Liver (tissue), 8 donors: ENCODE measurements at regions not wholly inside any gene's neighbourhood (a gene's known extent, or its start where the extent isn't known, plus 50 kb on each side); places are given as distances from the start of the nearest gene placed in this dataset.

Experiments used
- DNase-seq: peaks from one replicate; pipeline ENCODE4 v3.0.0-alpha.2; 2017; ENCODE audit warnings: low spot score
- H3K27ac ChIP-seq, 2 donors: one replicate each; pipeline ENCODE4 v1.7.0; 2013; ENCODE audit warnings: inconsistent platforms in 2 of 2, low read length in 2 of 2, control low read depth in 1 of 2, low read depth in 1 of 2, mild to moderate bottlenecking in 1 of 2
- H3K27me3 ChIP-seq, 4 donors: one replicate each; pipeline versions ENCODE4 v1.6.1 to v1.7.0; 2013; ENCODE audit warnings: low read length in 3 of 4, inconsistent platforms in 1 of 4, mild to moderate bottlenecking in 1 of 4, moderate library complexity in 1 of 4; ENCODE audit not compliant: control insufficient read depth in 4 of 4, insufficient read depth in 4 of 4
- H3K36me3 ChIP-seq, 4 donors: one replicate each; pipeline versions ENCODE4 v1.6.1 to v1.7.0; 2013; ENCODE audit warnings: low read length in 3 of 4, mild to moderate bottlenecking in 3 of 4, low read depth in 1 of 4, moderate library complexity in 1 of 4; ENCODE audit not compliant: control insufficient read depth in 4 of 4, insufficient read depth in 3 of 4
- H3K4me1 ChIP-seq, 4 donors: one replicate each; pipeline versions ENCODE4 v1.6.1 to v1.7.0; 2013; ENCODE audit warnings: low read length in 3 of 4, mild to moderate bottlenecking in 3 of 4, moderate library complexity in 1 of 4; ENCODE audit not compliant: control insufficient read depth in 4 of 4, insufficient read depth in 4 of 4
- H3K4me3 ChIP-seq, 3 donors: one replicate each; pipeline versions ENCODE4 v1.6.1 to v1.7.0; 2013; ENCODE audit warnings: low read length in 3 of 3, control low read depth in 1 of 3, low read depth in 1 of 3, mild to moderate bottlenecking in 1 of 3
- H3K9ac ChIP-seq, 2 donors: one replicate each; pipeline ENCODE4 v1.7.0; 2013; ENCODE audit warnings: low read length in 2 of 2, mild to moderate bottlenecking in 2 of 2, moderate library complexity in 2 of 2, control low read depth in 1 of 2, low read depth in 1 of 2
- H3K9me3 ChIP-seq, 4 donors: one replicate each; pipeline versions ENCODE4 v1.6.1 to v1.7.0; 2013; ENCODE audit warnings: low read length in 3 of 4; ENCODE audit not compliant: control insufficient read depth in 4 of 4
- EGR1 ChIP-seq, 2 donors: IDR thresholded peaks; 2 replicates each; pipeline ENCODE4 v1.6.1; 2016 to 2018; ENCODE audit warnings: antibody characterized with exemption in 2 of 2, low read depth in 2 of 2
- FOXA1 ChIP-seq: IDR thresholded peaks from 2 replicates; pipeline ENCODE4 v1.6.1; 2016; ENCODE audit warnings: antibody characterized with exemption
- FOXA2 ChIP-seq: IDR thresholded peaks from 2 replicates; pipeline ENCODE4 v1.6.1; 2016; ENCODE audit warnings: antibody characterized with exemption
- HNF4A ChIP-seq, 2 donors: conservative IDR thresholded peaks; 2 replicates each; pipeline ENCODE4 v1.6.1; 2016; ENCODE audit warnings: antibody characterized with exemption in 2 of 2, mild to moderate bottlenecking in 2 of 2
- HNF4G ChIP-seq: IDR thresholded peaks from 2 replicates; pipeline ENCODE4 v1.6.1; 2016; ENCODE audit warnings: antibody characterized with exemption
- NR2F2 ChIP-seq: IDR thresholded peaks from 2 replicates; pipeline ENCODE4 v1.6.1; 2016; ENCODE audit warnings: antibody characterized with exemption
- WGBS: extraction: QIAGEN DNeasy Blood & Tissue Kit; methylation state at CpG from one replicate; pipeline ENCODE4 v1.1.7; 2013; 5-methylcytosine and 5-hydroxymethylcytosine counted together
- TF ChIP-seq, protein P1 (sequence below): fragments of 150-350 bp; IDR thresholded peaks from 2 replicates; pipeline ENCODE4 v1.5.1; 2017; ENCODE audit warnings: improper control_type of control experiment, low read depth, low read length; ENCODE audit not compliant: missing input control
- TF ChIP-seq, protein P2 (sequence below): IDR thresholded peaks from 2 replicates; pipeline ENCODE4 v1.6.1; 2016; ENCODE audit warnings: antibody characterized with exemption, mild to moderate bottlenecking
- TF ChIP-seq, protein P3 (sequence below): IDR thresholded peaks from 2 replicates; pipeline ENCODE4 v1.6.1; 2016; ENCODE audit warnings: antibody characterized with exemption
- donor health status: healthy.
- donor health status: healthy.
- donor health status: healthy.
- donor health status: healthy.
- donor health status: healthy.

DNA sequence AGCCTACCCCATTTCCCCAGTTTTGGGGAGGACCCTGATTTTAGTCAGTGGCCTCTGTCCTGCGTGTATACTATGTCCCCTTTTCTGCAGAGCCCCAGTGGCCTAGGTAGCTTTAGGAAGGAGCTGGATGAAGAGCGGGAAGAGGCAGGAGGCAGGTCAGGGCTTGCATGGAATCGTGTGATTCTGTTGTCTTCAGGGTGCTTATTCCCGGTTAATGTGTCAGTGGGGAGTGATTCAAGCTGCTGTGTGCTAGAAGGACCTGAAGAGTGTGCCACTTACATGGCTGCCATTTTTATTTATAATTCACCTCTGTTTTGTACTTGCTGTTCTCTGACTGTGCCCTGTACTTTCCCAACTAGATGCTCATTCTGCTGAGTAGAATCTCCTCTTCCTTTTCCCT is 127.3 kb upstream of the AMOT start:
- Histone ChIP-seq H3K36me3 (no peaks in the 10 kb centered on the region), H3K27me3 (peaks cover 0 to 3% (median 0%) of the 10 kb centered on the region in 4 donors), H3K27ac (no peak overlapping the region), H3K9ac (no peak overlapping the region), H3K4me3 (no peak overlapping the region), H3K4me1 (no peaks in the 10 kb centered on the region), H3K9me3 (no peaks in the 10 kb centered on the region)
- TF ChIP-seq EGR1 (IDR thresholded peaks at IDR 0.05; ENCODE audit: low read depth in 2 of 2) (no peak), NR2F2 (no peak)
- TF ChIP-seq, protein P1, sequence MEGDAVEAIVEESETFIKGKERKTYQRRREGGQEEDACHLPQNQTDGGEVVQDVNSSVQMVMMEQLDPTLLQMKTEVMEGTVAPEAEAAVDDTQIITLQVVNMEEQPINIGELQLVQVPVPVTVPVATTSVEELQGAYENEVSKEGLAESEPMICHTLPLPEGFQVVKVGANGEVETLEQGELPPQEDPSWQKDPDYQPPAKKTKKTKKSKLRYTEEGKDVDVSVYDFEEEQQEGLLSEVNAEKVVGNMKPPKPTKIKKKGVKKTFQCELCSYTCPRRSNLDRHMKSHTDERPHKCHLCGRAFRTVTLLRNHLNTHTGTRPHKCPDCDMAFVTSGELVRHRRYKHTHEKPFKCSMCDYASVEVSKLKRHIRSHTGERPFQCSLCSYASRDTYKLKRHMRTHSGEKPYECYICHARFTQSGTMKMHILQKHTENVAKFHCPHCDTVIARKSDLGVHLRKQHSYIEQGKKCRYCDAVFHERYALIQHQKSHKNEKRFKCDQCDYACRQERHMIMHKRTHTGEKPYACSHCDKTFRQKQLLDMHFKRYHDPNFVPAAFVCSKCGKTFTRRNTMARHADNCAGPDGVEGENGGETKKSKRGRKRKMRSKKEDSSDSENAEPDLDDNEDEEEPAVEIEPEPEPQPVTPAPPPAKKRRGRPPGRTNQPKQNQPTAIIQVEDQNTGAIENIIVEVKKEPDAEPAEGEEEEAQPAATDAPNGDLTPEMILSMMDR = no peak
- TF ChIP-seq, protein P2, sequence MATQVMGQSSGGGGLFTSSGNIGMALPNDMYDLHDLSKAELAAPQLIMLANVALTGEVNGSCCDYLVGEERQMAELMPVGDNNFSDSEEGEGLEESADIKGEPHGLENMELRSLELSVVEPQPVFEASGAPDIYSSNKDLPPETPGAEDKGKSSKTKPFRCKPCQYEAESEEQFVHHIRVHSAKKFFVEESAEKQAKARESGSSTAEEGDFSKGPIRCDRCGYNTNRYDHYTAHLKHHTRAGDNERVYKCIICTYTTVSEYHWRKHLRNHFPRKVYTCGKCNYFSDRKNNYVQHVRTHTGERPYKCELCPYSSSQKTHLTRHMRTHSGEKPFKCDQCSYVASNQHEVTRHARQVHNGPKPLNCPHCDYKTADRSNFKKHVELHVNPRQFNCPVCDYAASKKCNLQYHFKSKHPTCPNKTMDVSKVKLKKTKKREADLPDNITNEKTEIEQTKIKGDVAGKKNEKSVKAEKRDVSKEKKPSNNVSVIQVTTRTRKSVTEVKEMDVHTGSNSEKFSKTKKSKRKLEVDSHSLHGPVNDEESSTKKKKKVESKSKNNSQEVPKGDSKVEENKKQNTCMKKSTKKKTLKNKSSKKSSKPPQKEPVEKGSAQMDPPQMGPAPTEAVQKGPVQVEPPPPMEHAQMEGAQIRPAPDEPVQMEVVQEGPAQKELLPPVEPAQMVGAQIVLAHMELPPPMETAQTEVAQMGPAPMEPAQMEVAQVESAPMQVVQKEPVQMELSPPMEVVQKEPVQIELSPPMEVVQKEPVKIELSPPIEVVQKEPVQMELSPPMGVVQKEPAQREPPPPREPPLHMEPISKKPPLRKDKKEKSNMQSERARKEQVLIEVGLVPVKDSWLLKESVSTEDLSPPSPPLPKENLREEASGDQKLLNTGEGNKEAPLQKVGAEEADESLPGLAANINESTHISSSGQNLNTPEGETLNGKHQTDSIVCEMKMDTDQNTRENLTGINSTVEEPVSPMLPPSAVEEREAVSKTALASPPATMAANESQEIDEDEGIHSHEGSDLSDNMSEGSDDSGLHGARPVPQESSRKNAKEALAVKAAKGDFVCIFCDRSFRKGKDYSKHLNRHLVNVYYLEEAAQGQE = no peak
- 88% methylated on average over 4 of the region's 4 CpGs for WGBS
- DNase-seq = no peak

DNA sequence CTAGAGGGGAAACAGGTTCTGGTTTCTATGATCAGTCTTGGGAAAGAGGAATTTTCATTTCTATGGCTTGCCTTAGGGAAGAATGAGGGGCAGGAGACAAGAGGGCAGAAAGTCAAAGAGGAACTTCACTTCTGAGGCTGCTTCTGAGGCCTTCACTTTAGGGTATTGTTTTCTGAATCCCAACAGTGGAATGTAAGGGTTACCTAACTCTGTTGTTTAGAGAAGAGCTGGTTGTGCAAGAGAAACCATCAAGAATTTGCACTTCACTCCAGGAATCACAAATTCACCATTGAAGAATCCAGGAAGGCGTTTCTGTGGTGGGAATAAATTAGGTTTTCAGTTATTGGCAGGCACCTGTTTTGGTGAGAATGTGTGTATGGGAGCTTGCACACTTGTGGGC is 126.7 kb upstream of the AMOT start:
- TF ChIP-seq, protein P3, sequence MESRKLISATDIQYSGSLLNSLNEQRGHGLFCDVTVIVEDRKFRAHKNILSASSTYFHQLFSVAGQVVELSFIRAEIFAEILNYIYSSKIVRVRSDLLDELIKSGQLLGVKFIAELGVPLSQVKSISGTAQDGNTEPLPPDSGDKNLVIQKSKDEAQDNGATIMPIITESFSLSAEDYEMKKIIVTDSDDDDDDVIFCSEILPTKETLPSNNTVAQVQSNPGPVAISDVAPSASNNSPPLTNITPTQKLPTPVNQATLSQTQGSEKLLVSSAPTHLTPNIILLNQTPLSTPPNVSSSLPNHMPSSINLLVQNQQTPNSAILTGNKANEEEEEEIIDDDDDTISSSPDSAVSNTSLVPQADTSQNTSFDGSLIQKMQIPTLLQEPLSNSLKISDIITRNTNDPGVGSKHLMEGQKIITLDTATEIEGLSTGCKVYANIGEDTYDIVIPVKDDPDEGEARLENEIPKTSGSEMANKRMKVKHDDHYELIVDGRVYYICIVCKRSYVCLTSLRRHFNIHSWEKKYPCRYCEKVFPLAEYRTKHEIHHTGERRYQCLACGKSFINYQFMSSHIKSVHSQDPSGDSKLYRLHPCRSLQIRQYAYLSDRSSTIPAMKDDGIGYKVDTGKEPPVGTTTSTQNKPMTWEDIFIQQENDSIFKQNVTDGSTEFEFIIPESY = no peak
- TF ChIP-seq, protein P1 = no peak
- TF ChIP-seq HNF4A (conservative IDR thresholded peaks at IDR 0.05) = no peak
- TF ChIP-seq, protein P2 = no peak
- no peak for TF ChIP-seq FOXA1
- TF ChIP-seq HNF4G = no peak
- no peak for TF ChIP-seq FOXA2
- no peaks in the 10 kb centered on the region for H3K9me3 ChIP-seq
- DNase-seq = no peak

More for the DNA sequence above, 126.7 kb upstream of the AMOT start:
- Histone ChIP-seq H3K9ac (no peak overlapping the region), H3K27me3 (peaks cover 0 to 3% (median 0%) of the 10 kb centered on the region in 4 donors), H3K4me1 (no peaks in the 10 kb centered on the region), H3K36me3 (no peaks in the 10 kb centered on the region), H3K4me3 (no peak overlapping the region), H3K27ac (no peak overlapping the region)
- 87% methylated on average over 1 of the region's 1 CpG for WGBS
